ENCODE measurements at regions not wholly inside any gene's neighbourhood (a gene's known extent, or its start where the extent isn't known, plus 50 kb on each side); places are given as distances from the start of the nearest gene placed in this dataset.
A peak's percentile ranks its signal among the peaks of the same experiment; 100 is the strongest.

GRCh38 chr12:59181196-59181777 lies 261.0 kb upstream of the LRIG3 start:
- TF ChIP-seq, protein P1, sequence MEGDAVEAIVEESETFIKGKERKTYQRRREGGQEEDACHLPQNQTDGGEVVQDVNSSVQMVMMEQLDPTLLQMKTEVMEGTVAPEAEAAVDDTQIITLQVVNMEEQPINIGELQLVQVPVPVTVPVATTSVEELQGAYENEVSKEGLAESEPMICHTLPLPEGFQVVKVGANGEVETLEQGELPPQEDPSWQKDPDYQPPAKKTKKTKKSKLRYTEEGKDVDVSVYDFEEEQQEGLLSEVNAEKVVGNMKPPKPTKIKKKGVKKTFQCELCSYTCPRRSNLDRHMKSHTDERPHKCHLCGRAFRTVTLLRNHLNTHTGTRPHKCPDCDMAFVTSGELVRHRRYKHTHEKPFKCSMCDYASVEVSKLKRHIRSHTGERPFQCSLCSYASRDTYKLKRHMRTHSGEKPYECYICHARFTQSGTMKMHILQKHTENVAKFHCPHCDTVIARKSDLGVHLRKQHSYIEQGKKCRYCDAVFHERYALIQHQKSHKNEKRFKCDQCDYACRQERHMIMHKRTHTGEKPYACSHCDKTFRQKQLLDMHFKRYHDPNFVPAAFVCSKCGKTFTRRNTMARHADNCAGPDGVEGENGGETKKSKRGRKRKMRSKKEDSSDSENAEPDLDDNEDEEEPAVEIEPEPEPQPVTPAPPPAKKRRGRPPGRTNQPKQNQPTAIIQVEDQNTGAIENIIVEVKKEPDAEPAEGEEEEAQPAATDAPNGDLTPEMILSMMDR (IDR thresholded peaks at IDR 0.05) = no peak
- no peak for DNase-seq (ENCODE audit: low spot score)
- Histone ChIP-seq H3K4me3 (no peak overlapping the region), H3K27ac (no peak overlapping the region)

- Histone ChIP-seq H3K27ac (no peak overlapping the region), H3K4me3 (no peak overlapping the region)
- TF ChIP-seq, protein P1 (IDR thresholded peaks at IDR 0.05) = no peak
- no peak for DNase-seq (ENCODE audit: low spot score)
These were observed 258.9 kb upstream of the LRIG3 start for GRCh38 chr12:59179231-59179630.

DNA sequence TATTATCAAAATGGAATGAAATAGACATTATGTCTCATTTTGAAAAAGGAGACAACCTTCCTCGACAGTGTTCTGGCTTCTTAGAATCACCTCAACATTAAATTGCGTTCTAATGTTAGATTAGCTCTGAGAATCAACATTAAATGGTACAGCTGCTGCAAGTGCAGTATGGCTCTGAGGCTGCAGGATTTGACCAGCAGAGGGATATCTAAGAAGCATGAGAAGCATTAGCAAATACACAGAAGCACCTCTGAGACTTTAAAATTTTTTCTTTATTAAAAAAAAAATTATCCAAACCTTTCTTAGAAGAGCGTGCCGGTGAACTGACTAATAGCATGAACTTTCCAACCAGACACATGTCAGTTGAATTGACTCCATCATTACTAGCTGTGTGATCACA lies 253.4 kb upstream of the LRIG3 start:
- TF ChIP-seq, protein P1 (IDR thresholded peaks at IDR 0.05) = no peak
- no peak overlapping the region for H3K4me3 ChIP-seq
- no peak for DNase-seq (ENCODE audit: low spot score)
- no peak overlapping the region for H3K27ac ChIP-seq

DNA sequence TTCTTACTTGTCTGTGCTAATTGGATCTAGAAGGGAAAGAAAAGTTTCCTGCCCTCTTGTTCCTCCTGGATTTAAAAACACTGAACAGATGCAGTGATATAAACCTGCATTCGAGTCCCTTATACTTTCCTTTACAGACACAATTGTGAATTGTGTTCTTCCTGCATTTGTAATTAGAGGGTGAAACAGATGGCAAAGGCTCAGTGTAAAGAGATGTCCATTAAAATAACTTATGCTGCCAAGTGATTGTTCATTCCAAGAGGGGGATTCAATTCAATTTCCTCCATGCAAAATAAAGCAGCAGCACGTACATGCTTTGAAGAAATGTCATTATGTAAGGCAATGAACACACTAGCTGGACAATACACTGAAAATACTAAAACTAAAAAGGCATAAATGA lies 248.3 kb upstream of the LRIG3 start:
- DNase-seq (ENCODE audit: low spot score) = no peak
- Histone ChIP-seq H3K27ac (no peak overlapping the region), H3K4me3 (no peak overlapping the region)
- TF ChIP-seq, protein P1 (IDR thresholded peaks at IDR 0.05) = no peak

DNA sequence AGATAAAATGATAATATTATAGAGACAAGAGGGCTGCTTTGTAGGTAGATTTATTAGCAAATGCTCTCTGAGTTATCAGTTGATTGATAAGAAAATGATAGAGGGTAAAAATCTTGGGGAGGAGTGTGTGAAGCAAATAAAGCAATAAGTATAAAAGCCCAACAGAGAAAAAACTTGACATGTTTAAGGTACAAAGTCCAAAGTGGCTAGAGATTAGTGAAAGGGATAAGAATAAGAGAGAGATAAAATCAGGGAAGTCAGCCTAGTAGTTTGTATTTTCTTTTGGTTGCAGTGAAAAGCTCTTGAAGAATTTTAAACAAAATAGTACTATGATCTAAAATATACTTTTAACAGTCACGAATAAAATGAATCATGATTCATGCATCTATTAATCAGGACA lies 246.2 kb upstream of the LRIG3 start:
- Histone ChIP-seq H3K4me3 (no peak overlapping the region), H3K27ac (no peak overlapping the region)
- TF ChIP-seq, protein P1 (IDR thresholded peaks at IDR 0.05) = no peak
- DNase-seq (ENCODE audit: low spot score) = no peak

DNA sequence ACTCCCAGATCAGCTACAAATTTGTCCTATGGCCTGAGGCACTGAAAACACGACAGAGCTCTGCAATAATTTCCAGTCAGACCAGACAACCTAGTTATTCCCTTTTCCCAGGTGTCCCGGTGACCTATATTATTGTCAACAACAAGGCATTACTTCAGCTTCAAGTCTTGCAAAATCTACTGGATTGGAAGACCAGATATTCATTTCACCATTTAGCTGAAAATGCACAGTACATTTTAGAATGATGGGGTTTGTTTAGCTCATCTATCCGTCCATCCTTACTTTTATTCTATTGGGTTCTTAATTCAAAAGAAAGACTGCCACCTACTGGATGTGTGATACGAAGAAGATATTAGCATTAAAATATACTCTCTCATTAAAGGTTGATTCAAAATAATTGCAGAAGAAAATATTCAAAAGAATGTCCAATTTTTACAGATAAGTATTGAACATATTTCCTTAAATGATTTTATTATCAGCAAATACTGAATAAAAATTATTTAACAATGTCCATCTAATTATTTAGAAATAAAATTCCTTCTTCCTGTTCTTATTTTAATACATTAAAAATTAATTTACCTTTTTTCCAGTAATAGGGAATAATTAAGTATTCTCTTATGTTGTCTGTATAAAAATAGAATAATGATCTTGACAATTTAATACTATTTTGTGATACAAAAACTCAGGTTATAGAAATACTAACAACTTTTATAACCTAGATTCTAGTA lies 244.9 kb upstream of the LRIG3 start:
- Histone ChIP-seq H3K4me3 (no peak overlapping the region), H3K27ac (no peak overlapping the region)
- TF ChIP-seq, protein P1 (IDR thresholded peaks at IDR 0.05) = peak; percentile 52
- no peak for DNase-seq (ENCODE audit: low spot score)

DNA sequence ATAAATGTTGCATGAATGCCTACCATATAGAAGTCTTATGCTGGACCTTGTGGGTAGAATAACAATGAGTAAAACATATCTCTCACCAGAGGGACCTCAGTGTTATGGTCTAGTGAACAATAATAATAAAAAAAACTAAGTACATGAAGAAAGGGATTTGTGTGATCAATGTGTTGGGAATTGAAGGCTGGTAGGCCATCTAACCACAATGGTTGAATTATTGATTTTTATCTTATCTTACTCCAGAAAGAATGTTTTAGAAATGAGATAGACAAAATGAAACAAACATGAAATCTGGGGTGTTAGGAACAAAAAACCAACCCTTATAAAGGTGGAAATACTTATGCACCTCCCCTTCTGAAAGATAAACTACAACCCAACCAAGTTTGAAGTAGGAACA lies 243.9 kb upstream of the LRIG3 start:
- Histone ChIP-seq H3K4me3 (no peak overlapping the region), H3K27ac (no peak overlapping the region)
- no peak for DNase-seq (ENCODE audit: low spot score)
- TF ChIP-seq, protein P1 (IDR thresholded peaks at IDR 0.05) = no peak

All from coronary artery (tissue), 2 donors.